ENCODE measurements at regions not wholly inside any gene's neighbourhood (a gene's known extent, or its start where the extent isn't known, plus 50 kb on each side); places are given as distances from the start of the nearest gene placed in this dataset.
A peak's percentile ranks its signal among the peaks of the same experiment; 100 is the strongest.
"Not testable (repeated sequence)": the region's sequence is repeated elsewhere in the genome, so short reads cannot be mapped to it uniquely, and the experiment has no call there.

GRCh38 chr5:13640270-13640669 lies 304.2 kb downstream of the DNAH5 start:
- peak; percentile 85 for DNase-seq (ENCODE audit: low spot score)

- peak; percentile 73 for DNase-seq (ENCODE audit: low spot score)
Observed at GRCh38 chr5:13632676-13633075, 311.8 kb downstream of the DNAH5 start.

- peak; percentile 25 for DNase-seq (ENCODE audit: low spot score)
Observed at GRCh38 chr5:13629218-13629617, 315.3 kb downstream of the DNAH5 start.

GRCh38 chr5:13627673-13628454 lies 316.6 kb downstream of the DNAH5 start:
- DNase-seq (ENCODE audit: low spot score), result no peak

GRCh38 chr5:13625616-13626198 lies 318.8 kb downstream of the DNAH5 start:
- peak; percentile 11 for DNase-seq (ENCODE audit: low spot score)

GRCh38 chr5:13624283-13625074 lies 320.0 kb downstream of the DNAH5 start:
- no peak for DNase-seq (ENCODE audit: low spot score)

- DNase-seq (ENCODE audit: low spot score), result no peak
Observed at GRCh38 chr5:13613621-13614020, 330.9 kb downstream of the DNAH5 start.

GRCh38 chr5:13611604-13612003 lies 332.9 kb downstream of the DNAH5 start:
- no peak for DNase-seq (ENCODE audit: low spot score)

- no peak for DNase-seq (ENCODE audit: low spot score)
Observed at GRCh38 chr5:13609504-13609903, 335.0 kb downstream of the DNAH5 start.

- DNase-seq (ENCODE audit: low spot score), result peak; percentile 90
Observed at GRCh38 chr5:13606051-13606450, 338.4 kb downstream of the DNAH5 start.

- peak; percentile 78 for DNase-seq (ENCODE audit: low spot score)
Observed at GRCh38 chr5:13601112-13601511, 343.4 kb downstream of the DNAH5 start.

- no peak for DNase-seq (ENCODE audit: low spot score)
Observed at GRCh38 chr5:13595978-13596377, 348.5 kb downstream of the DNAH5 start.

- DNase-seq (ENCODE audit: low spot score), result peak; percentile 92
Observed at GRCh38 chr5:13591621-13592020, 352.9 kb downstream of the DNAH5 start.

GRCh38 chr5:13585324-13585723 lies 359.2 kb downstream of the DNAH5 start:
- DNase-seq (ENCODE audit: low spot score), result no peak

GRCh38 chr5:13581914-13582313 lies 362.6 kb downstream of the DNAH5 start:
- no peak for DNase-seq (ENCODE audit: low spot score)

- DNase-seq (ENCODE audit: low spot score), result no peak
Observed at GRCh38 chr5:13581132-13581531, 363.4 kb downstream of the DNAH5 start.

- DNase-seq (ENCODE audit: low spot score), result no peak
Observed at GRCh38 chr5:13580058-13580457, 364.4 kb downstream of the DNAH5 start.

- not testable (repeated sequence) for DNase-seq (ENCODE audit: low spot score)
Observed at GRCh38 chr5:13579091-13579490, 365.4 kb downstream of the DNAH5 start.

- DNase-seq (ENCODE audit: low spot score), result not testable (repeated sequence)
Observed at GRCh38 chr5:13578311-13579039, 366.0 kb downstream of the DNAH5 start.

GRCh38 chr5:13574574-13574973 lies 369.9 kb downstream of the DNAH5 start:
- no peak for DNase-seq (ENCODE audit: low spot score)

- DNase-seq (ENCODE audit: low spot score), result no peak
Observed at GRCh38 chr5:13572163-13572562, 372.3 kb downstream of the DNAH5 start.

- no peak for DNase-seq (ENCODE audit: low spot score)
Observed at GRCh38 chr5:13569090-13569715, 375.3 kb downstream of the DNAH5 start.
